Pancreas (tissue), 10 donors: ENCODE measurements at regions not wholly inside any gene's neighbourhood (a gene's known extent, or its start where the extent isn't known, plus 50 kb on each side); places are given as distances from the start of the nearest gene placed in this dataset.

Experiments
- ATAC-seq, 4 donors: fragments of 200-7000 bp; cut with Tn5 transposase; one replicate each; pipeline versions ENCODE4 v1.8.0 to v1.9.1; 2020; ENCODE audit warnings: mild to moderate bottlenecking in 4 of 4, moderate library complexity in 4 of 4
- DNase-seq, 6 donors: peaks; one replicate each; pipeline ENCODE4 v3.0.0-alpha.2; 2020
- FAIRE-seq: peaks from 2 replicates; lab custom pipeline; 2012; peaks lifted over from hg19 to GRCh38; lab: Jason Lieb, UNC
- H3K27ac ChIP-seq, 4 donors: fragments of 200-600 bp; sonication (generic); 1 replicate in 3 of 4; 2 replicates in 1 of 4; pipeline versions ENCODE4 v1.5.0 to v1.8.0; 2020
- H3K27me3 ChIP-seq, 4 donors: fragments of 200-600 bp; one replicate each; pipeline ENCODE4 v1.8.0; 2021
- H3K36me3 ChIP-seq, 3 donors: fragments of 200-600 bp; sonication (generic) in 1 of 3; one replicate each; pipeline versions ENCODE4 v1.5.0 to v1.8.0; 2020 to 2021
- H3K4me1 ChIP-seq, 3 donors: fragments of 200-600 bp; one replicate each; pipeline ENCODE4 v1.8.0; 2021
- H3K4me3 ChIP-seq, 4 donors: fragments of 200-600 bp; sonication (generic) in 2 of 4; one replicate each; pipeline versions ENCODE4 v1.5.0 to v1.8.0; 2020 to 2021
- H3K9me3 ChIP-seq, 4 donors: fragments of 200-600 bp; one replicate each; pipeline ENCODE4 v1.8.0; 2021
- CTCF ChIP-seq, 4 donors: fragments of 200-600 bp; sonication (generic) in 3 of 4; IDR thresholded peaks; one replicate each; pipeline versions ENCODE4 v1.5.0 to v1.8.0; 2021; ENCODE audit warnings: antibody characterized with exemption in 4 of 4
- WGBS, 2 donors: extraction: QIAGEN DNeasy Blood & Tissue Kit; methylation state at CpG; one replicate each; pipeline ENCODE4 v1.1.7; 2013; 5-methylcytosine and 5-hydroxymethylcytosine counted together
- intact Hi-C, 3 donors: fragments of 100-400 bp; cut with DNase I; formaldehyde crosslinking; loops; one replicate each; pipeline versions ENCODE4 v1.11.1 to v1.14.2; 2022
- donor health status: healthy with polysubstance abuse.
- donor health status: DM: no; HTN: no; CAD: no; lungs with moderate emphysema.
- donor health status: DM: no; HTN: no; CAD: no.
- donor health status: control.
- donor health status: control.
- donor health status: Bipolar disorder and iron deficiency.
- donor health status: DM: yes; HTN: yes; CAD: no.
- donor health status: DM: no; HTN: no; CAD: no.
- donor health status: DM: no; HTN: no; CAD: no.
- donor health status: DM: yes; HTN: yes; CAD: no.

DNA sequence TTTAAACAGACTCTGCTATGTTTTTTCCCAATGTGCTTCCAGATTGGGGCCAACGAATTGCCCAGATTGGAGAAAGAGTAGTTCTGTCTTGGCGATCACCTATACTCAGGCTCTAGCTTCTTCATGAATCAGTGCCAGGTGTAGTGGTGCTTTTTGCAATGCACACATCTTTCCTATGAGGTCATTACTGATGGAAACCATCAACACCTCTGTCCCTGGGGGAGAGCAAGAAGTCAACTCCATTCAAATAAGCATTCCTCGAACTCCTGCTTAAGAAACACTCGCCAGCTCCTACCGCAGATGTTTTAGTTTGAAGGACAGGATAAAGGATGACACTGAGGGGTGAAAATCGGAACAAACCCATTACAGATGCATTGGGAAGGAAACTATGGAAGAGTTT is 156.5 kb upstream of the DKK2 start:
- no peaks in the 10 kb centered on the region for H3K27me3 ChIP-seq
- ATAC-seq (no peak), DNase-seq (no peak), FAIRE-seq (no peak)
- no peaks in the 10 kb centered on the region for H3K9me3 ChIP-seq
- H3K27ac ChIP-seq, result no peak overlapping the region
- 79 to 90% methylated on average over 6 of the region's 6 CpGs for WGBS, 2 donors
- no peaks in the 10 kb centered on the region for H3K36me3 ChIP-seq
- intact Hi-C loops, result no loop called here
- no peak overlapping the region for H3K4me3 ChIP-seq
- no peaks in the 10 kb centered on the region for H3K4me1 ChIP-seq
- TF ChIP-seq CTCF (IDR thresholded peaks at IDR 0.05), result no peak

- ATAC-seq, result no peak
These were observed 151.0 kb upstream of the DKK2 start for GRCh38 chr4:107187091-107187490.

GRCh38 chr4:107183155-107183774 is 147.2 kb upstream of the DKK2 start:
- peak; percentile 43 to 70 (median 65) for TF ChIP-seq CTCF (IDR thresholded peaks at IDR 0.05)
- no peak overlapping the region for H3K27ac ChIP-seq
- FAIRE-seq (no peak), DNase-seq (peak in 2 of 6 donors; percentile 9 to 41), ATAC-seq (peak; percentile 94 to 99 (median 96))
- H3K4me1 ChIP-seq, result no peaks in the 10 kb centered on the region
- intact Hi-C loops, result no loop called here
- H3K27me3 ChIP-seq, result no peaks in the 10 kb centered on the region
- H3K9me3 ChIP-seq, result no peaks in the 10 kb centered on the region
- H3K36me3 ChIP-seq, result no peaks in the 10 kb centered on the region
- WGBS, 2 donors, result 4 to 5% methylated on average over 3 of the region's 3 CpGs
- no peak overlapping the region for H3K4me3 ChIP-seq

More at GRCh38 chr4:107187091-107187490, 151.0 kb upstream of the DKK2 start:
- no peaks in the 10 kb centered on the region for H3K9me3 ChIP-seq
- no peaks in the 10 kb centered on the region for H3K36me3 ChIP-seq
- DNase-seq, result no peak
- intact Hi-C loops, result no loop called here
- WGBS, 2 donors, result 83 to 93% methylated on average over 2 of the region's 2 CpGs
- H3K4me1 ChIP-seq, result no peaks in the 10 kb centered on the region
- no peak for FAIRE-seq
- H3K27ac ChIP-seq, result no peak overlapping the region
- H3K27me3 ChIP-seq, result no peaks in the 10 kb centered on the region
- no peak overlapping the region for H3K4me3 ChIP-seq
- no peak for TF ChIP-seq CTCF (IDR thresholded peaks at IDR 0.05)

DNA sequence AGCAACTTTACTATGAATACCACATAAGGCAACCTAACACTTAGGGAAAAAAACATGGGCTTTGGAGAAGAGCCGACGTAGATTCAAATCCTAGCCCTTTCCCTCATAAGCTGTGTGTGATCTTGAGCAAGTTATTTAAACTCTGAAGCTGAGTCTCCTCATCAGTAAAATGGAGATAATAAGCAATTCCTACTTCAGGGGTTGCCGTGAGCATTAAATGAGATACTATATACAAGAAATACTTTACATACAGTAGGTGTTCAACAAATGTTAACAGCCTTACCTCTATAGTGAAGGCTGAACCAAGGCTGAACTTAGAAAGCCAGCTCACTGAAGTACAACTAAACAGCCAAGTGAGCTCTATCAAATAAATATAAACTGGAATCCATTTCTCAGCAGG is 146.2 kb upstream of the DKK2 start:
- Histone ChIP-seq H3K27me3 (no peaks in the 10 kb centered on the region), H3K9me3 (no peaks in the 10 kb centered on the region), H3K27ac (no peak overlapping the region), H3K36me3 (no peaks in the 10 kb centered on the region), H3K4me3 (no peak overlapping the region), H3K4me1 (no peaks in the 10 kb centered on the region)
- intact Hi-C loops, result no loop called here
- FAIRE-seq (no peak), ATAC-seq (no peak), DNase-seq (no peak)
- no peak for TF ChIP-seq CTCF (IDR thresholded peaks at IDR 0.05)
- WGBS, 2 donors, result 96 to 97% methylated on average over 3 of the region's 3 CpGs

- Histone ChIP-seq H3K9me3 (no peaks in the 10 kb centered on the region), H3K4me1 (no peaks in the 10 kb centered on the region), H3K27me3 (no peaks in the 10 kb centered on the region), H3K4me3 (no peak overlapping the region), H3K36me3 (no peaks in the 10 kb centered on the region), H3K27ac (no peak overlapping the region)
- 78 to 80% methylated on average over 1 of the region's 1 CpG for WGBS, 2 donors
- ATAC-seq, result no peak
- no peak for FAIRE-seq
- TF ChIP-seq CTCF (IDR thresholded peaks at IDR 0.05), result no peak
- DNase-seq, result no peak
- intact Hi-C loops, result no loop called here
These were observed 130.8 kb upstream of the DKK2 start for GRCh38 chr4:107166873-107167450.
